AG09309 (cell line): ENCODE measurements at regions not wholly inside any gene's neighbourhood (a gene's known extent, or its start where the extent isn't known, plus 50 kb on each side); places are given as distances from the start of the nearest gene placed in this dataset.

ENCODE experiments used
- DNase-seq: peaks from one replicate; pipeline ENCODE4 v3.0.0-alpha.2; 2010; ENCODE audit warnings: low read depth
- H3K4me3 ChIP-seq: 2 replicates; pipeline ENCODE4 v1.5.1; 2011; ENCODE audit warnings: mild to moderate bottlenecking, low read depth, low read length, moderate library complexity; ENCODE audit not compliant: control insufficient read depth
- CTCF ChIP-seq: IDR thresholded peaks from 2 replicates; pipeline ENCODE4 v1.5.1; 2011; ENCODE audit warnings: mild to moderate bottlenecking, low read depth, low read length, inconsistent platforms; ENCODE audit not compliant: insufficient read depth, control insufficient read depth; ENCODE audit errors: missing control alignments

- DNase-seq, result no peak
- H3K4me3 ChIP-seq, result no peak overlapping the region
- TF ChIP-seq CTCF, result no peak
Observed at GRCh38 chr11:120061036-120061760, 76.7 kb downstream of the TRIM29 start.

DNA sequence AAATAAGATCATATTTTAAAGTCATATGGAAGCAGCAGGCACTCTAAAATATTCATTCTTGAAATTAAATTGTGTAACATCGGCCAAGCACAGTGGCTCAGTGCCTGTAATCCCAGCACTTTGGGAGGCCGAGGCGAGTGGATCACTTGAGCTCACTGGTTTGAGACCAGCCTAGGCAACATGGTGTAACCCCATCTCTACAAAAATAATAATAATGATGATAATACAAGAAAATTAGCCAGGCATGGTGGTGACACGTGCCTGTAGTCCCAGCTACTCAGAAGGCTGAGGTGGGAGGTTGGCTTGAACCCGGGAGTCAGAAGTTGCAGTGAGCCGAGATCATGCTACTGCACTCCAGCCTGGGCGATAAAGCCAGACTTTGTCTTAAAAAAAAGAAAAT lies 77.4 kb downstream of the TRIM29 start:
- no peak overlapping the region for H3K4me3 ChIP-seq
- DNase-seq, result no peak
- TF ChIP-seq CTCF, result no peak

DNA sequence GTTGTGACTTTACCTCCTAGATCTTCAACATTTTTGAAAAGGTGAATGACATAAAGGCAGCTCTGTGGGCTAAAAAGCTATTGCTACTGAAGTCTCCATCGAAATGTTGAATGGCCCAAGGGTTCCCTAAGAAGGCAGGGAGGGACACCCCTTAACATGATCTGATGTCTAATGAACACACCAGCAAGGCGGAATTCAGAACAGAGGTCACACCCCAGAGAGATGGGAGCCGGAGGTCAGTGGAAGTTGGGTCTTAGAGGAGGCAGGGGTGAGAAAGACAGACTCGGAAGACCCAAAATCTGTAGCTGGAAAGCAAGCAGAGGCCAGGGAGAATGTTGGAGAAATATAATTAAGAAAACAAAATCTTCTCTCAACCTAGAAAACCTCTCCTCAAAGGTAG lies 79.0 kb downstream of the TRIM29 start:
- DNase-seq, result no peak
- no peak for TF ChIP-seq CTCF
- no peak overlapping the region for H3K4me3 ChIP-seq

DNA sequence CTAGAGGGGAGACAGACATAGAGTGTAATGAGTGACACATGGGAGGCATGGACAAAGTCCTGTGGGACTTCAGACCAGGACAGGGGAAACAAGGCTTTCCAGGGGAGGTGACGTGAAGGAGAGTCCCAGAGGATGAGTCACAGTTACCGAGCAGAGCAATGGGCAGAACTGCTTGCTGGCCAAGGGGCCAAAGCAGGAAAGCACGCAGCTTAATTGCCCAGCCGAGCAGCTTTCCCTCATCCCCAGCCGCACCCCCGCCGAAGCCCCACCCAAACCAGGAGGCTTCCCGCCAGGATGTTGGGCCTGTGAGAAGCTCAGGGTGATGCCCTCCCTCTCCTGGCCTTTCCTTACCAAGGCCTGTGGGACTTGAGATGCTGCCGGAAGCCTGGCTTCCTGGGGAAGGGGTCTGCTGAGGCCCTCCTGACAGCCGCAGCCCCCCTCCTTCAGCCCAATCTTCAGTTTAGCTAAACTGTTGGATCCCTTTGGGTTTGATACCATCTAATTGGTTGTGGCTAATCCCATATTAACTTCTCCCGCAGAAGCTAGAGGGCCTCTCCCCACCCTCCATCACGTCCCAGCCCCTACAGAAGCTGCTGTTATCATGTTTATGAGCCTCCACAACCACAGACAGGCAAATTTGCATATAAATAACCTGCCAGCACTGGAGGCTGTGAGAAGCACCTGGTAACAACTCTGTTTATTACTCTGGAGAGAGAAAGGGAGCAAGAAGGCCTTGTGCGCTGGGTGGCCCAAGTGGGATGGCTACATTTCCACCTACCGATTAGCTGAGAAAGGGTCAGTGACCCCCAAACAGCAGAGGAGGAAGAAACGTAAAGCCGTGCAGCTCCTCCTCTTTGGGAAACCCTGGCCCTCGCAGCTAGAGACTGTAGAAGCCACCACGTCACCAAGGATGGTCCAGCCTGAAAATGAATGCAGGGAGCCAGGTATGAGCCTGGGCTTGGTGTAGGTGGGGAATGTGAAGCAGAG lies 80.0 kb downstream of the TRIM29 start:
- DNase-seq, result no peak
- no peak for TF ChIP-seq CTCF
- no peak overlapping the region for H3K4me3 ChIP-seq

DNA sequence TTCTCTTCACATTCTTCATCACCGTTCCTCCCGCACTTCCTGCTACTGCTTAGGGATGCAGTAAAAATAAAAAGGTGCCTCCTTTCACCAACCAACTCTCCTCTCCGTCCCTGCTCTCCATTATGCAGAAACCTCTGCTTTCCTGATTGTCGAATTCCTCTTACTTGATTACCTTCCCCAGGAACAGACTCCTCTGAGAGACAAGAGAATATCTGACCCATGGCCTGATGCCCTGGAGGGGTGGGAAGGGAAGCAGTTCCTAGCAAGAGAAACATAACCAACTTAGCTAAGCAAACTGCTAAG lies 80.9 kb downstream of the TRIM29 start:
- no peak for TF ChIP-seq CTCF
- no peak overlapping the region for H3K4me3 ChIP-seq
- no peak for DNase-seq

GRCh38 chr11:120056301-120057027 lies 81.4 kb downstream of the TRIM29 start:
- DNase-seq, result no peak
- no peak overlapping the region for H3K4me3 ChIP-seq
- TF ChIP-seq CTCF, result no peak
